H1 (cell line): ENCODE measurements at regions not wholly inside any gene's neighbourhood (a gene's known extent, or its start where the extent isn't known, plus 50 kb on each side); places are given as distances from the start of the nearest gene placed in this dataset.

Source experiments
- CTCF ChIA-PET: fragments of 300-600 bp; sonication (Branson Sonifier 250); formaldehyde crosslinking; loops from one replicate; lab custom pipeline; 2021; ENCODE audit not compliant: partially characterized antibody; lab: Charles Lee
- POLR2A ChIA-PET: fragments of 300-600 bp; sonication (Branson Sonifier 250); formaldehyde crosslinking; loops from one replicate; lab custom pipeline; 2021; ENCODE audit warnings: inconsistent platforms; ENCODE audit not compliant: partially characterized antibody; lab: Charles Lee
- DNase-seq, 2 experiments: peaks; one replicate each; pipeline versions ENCODE4 v3.0.0 to v3.0.0-alpha.2; 2010 to 2022; ENCODE audit warnings: low spot score in 2 of 2, low read depth in 1 of 2, mixed read lengths in 1 of 2
- FAIRE-seq: peaks from 2 replicates; lab custom pipeline; 2011; peaks lifted over from hg19 to GRCh38; lab: Jason Lieb, UNC
- H2AFZ ChIP-seq: 2 replicates; pipeline ENCODE4 v1.8.1; 2012; ENCODE audit warnings: low read length, inconsistent platforms
- H2AK5ac ChIP-seq: 2 replicates; pipeline ENCODE4 v1.6.1; 2013; ENCODE audit warnings: low read depth, low read length
- H2BK120ac ChIP-seq: replicated peaks from 2 replicates; pipeline ENCODE3; 2013; ENCODE audit warnings: low read depth, low read length, inconsistent platforms
- H2BK12ac ChIP-seq: 2 replicates; pipeline ENCODE4 v1.6.1; 2013; ENCODE audit warnings: low read depth, low read length
- H2BK15ac ChIP-seq: 2 replicates; pipeline ENCODE4 v1.6.1; 2013; ENCODE audit warnings: low read length
- H2BK20ac ChIP-seq: 2 replicates; pipeline ENCODE4 v1.6.1; 2013; ENCODE audit warnings: low read length
- H2BK5ac ChIP-seq: 2 replicates; pipeline ENCODE4 v1.6.1; 2013; ENCODE audit warnings: low read depth, low read length
- H3K14ac ChIP-seq: 2 replicates; pipeline ENCODE4 v1.6.1; 2013; ENCODE audit warnings: inconsistent platforms; ENCODE audit not compliant: insufficient read length
- H3K18ac ChIP-seq: 2 replicates; pipeline ENCODE4 v1.6.1; 2013; ENCODE audit warnings: low read length; ENCODE audit errors: extremely low read depth
- H3K23ac ChIP-seq: 2 replicates; pipeline ENCODE4 v1.6.1; 2013; ENCODE audit warnings: inconsistent platforms; ENCODE audit not compliant: insufficient read length
- H3K23me2 ChIP-seq: 2 replicates; pipeline ENCODE4 v1.6.1; 2013; ENCODE audit warnings: low read depth, low read length
- H3K27ac ChIP-seq: 2 replicates; pipeline ENCODE4 v1.6.1; 2011; ENCODE audit warnings: low read depth, low read length, inconsistent platforms
- H3K27me3 ChIP-seq, 4 experiments: replicated peaks in 1 of 4; 1 replicate in 1 of 4; 2 replicates in 3 of 4; pipeline versions ENCODE4 v1.6.1 to v1.8.1; 2011 to 2013; ENCODE audit warnings: low read length in 3 of 4, mild to moderate bottlenecking in 3 of 4, inconsistent platforms in 2 of 4, mixed read lengths in 2 of 4, moderate library complexity in 1 of 4; ENCODE audit not compliant: control insufficient read depth in 3 of 4, insufficient read depth in 3 of 4; ENCODE audit errors: extremely low read depth in 1 of 4
- H3K36me3 ChIP-seq, 4 experiments: 2 replicates each; pipeline versions ENCODE4 v1.6.1 to v1.8.1; 2011 to 2013; ENCODE audit warnings: mild to moderate bottlenecking in 4 of 4, low read length in 3 of 4, moderate library complexity in 2 of 4, control low read depth in 1 of 4, inconsistent platforms in 1 of 4; ENCODE audit not compliant: insufficient read depth in 4 of 4, control insufficient read depth in 2 of 4
- H3K4ac ChIP-seq: replicated peaks from 2 replicates; pipeline ENCODE3; 2013; ENCODE audit warnings: low read length, low read depth, mixed read lengths, inconsistent platforms; ENCODE audit not compliant: insufficient read length
- H3K4me1 ChIP-seq, 4 experiments: replicated peaks in 1 of 4; 1 replicate in 1 of 4; 2 replicates in 3 of 4; pipeline versions ENCODE4 v1.6.1 to v1.8.1; 2011 to 2013; ENCODE audit warnings: low read length in 3 of 4, inconsistent platforms in 2 of 4, mixed read lengths in 1 of 4; ENCODE audit not compliant: insufficient read depth in 4 of 4, control insufficient read depth in 3 of 4
- H3K4me2 ChIP-seq, 2 experiments: 2 replicates each; pipeline versions ENCODE4 v1.6.1 to v1.8.1; 2011 to 2013; ENCODE audit warnings: low read depth in 2 of 2, low read length in 2 of 2, control low read depth in 1 of 2, inconsistent platforms in 1 of 2, mild to moderate bottlenecking in 1 of 2; ENCODE audit not compliant: insufficient read depth in 1 of 2
- H3K4me3 ChIP-seq, 4 experiments: fragments of 200-600, 300-600 bp in 1 of 4; sonication (generic), shearing (Covaris generic), sonication (Bioruptor Twin) in 1 of 4; 2 replicates each; pipeline versions ENCODE4 v1.5.1 to v1.8.1; 2011 to 2016; ENCODE audit warnings: low read length in 4 of 4, low read depth in 3 of 4, control low read depth in 2 of 4, inconsistent platforms in 2 of 4, mild to moderate bottlenecking in 2 of 4, mixed read lengths in 1 of 4, moderate library complexity in 1 of 4; ENCODE audit not compliant: insufficient read depth in 2 of 4; ENCODE audit errors: extremely low read depth in 1 of 4
- H3K56ac ChIP-seq: replicated peaks from 2 replicates; pipeline ENCODE3; 2013; ENCODE audit warnings: low read depth, mild to moderate bottlenecking, mixed read lengths, low read length, inconsistent platforms; ENCODE audit not compliant: insufficient read length
- H3K79me1 ChIP-seq: 2 replicates; pipeline ENCODE4 v1.6.1; 2013; ENCODE audit warnings: low read depth, low read length, control low read depth
- H3K79me2 ChIP-seq, 2 experiments: 2 replicates each; pipeline versions ENCODE4 v1.6.1 to v1.8.1; 2012 to 2013; ENCODE audit warnings: low read length in 2 of 2, mild to moderate bottlenecking in 2 of 2, inconsistent platforms in 1 of 2; ENCODE audit not compliant: insufficient read depth in 2 of 2, control insufficient read depth in 1 of 2
- H3K9ac ChIP-seq, 4 experiments: replicated peaks in 1 of 4; 1 replicate in 1 of 4; 2 replicates in 3 of 4; pipeline versions ENCODE4 v1.6.1 to v1.8.1; 2011 to 2013; ENCODE audit warnings: low read depth in 3 of 4, low read length in 3 of 4, control low read depth in 2 of 4, mild to moderate bottlenecking in 2 of 4, moderate library complexity in 2 of 4, inconsistent platforms in 1 of 4; ENCODE audit errors: extremely low read depth in 1 of 4
- H3K9me3 ChIP-seq, 2 experiments: 2 replicates each; pipeline versions ENCODE4 v1.6.1 to v1.8.1; 2012 to 2013; ENCODE audit warnings: mild to moderate bottlenecking in 2 of 2, moderate library complexity in 2 of 2, control low read depth in 1 of 2, inconsistent platforms in 1 of 2, low read depth in 1 of 2, low read length in 1 of 2, mixed read lengths in 1 of 2; ENCODE audit not compliant: insufficient read depth in 2 of 2
- H4K20me1 ChIP-seq, 2 experiments: replicated peaks in 1 of 2; 2 replicates each; pipeline versions ENCODE3 to v1.8.1; 2011 to 2013; ENCODE audit warnings: inconsistent platforms in 2 of 2, low read length in 2 of 2, mild to moderate bottlenecking in 1 of 2; ENCODE audit not compliant: insufficient read depth in 2 of 2, control insufficient read depth in 1 of 2
- H4K5ac ChIP-seq: 2 replicates; pipeline ENCODE4 v1.6.1; 2013; ENCODE audit warnings: low read length, low read depth, mixed read lengths, inconsistent platforms; ENCODE audit not compliant: insufficient read length
- H4K8ac ChIP-seq: 2 replicates; pipeline ENCODE4 v1.8.0; 2013; ENCODE audit warnings: mild to moderate bottlenecking, moderate library complexity, low read length, inconsistent platforms; ENCODE audit not compliant: insufficient read depth; ENCODE audit errors: extremely low read depth
- H4K91ac ChIP-seq: replicated peaks from 2 replicates; pipeline ENCODE3; 2013; ENCODE audit warnings: low read length, mixed read lengths, inconsistent platforms; ENCODE audit not compliant: insufficient read length
- GTF2F1 ChIP-seq: IDR thresholded peaks from 2 replicates; pipeline ENCODE4 v1.6.1; 2012; ENCODE audit warnings: low read depth, low read length, improper control_type of control experiment, borderline replicate concordance
- POLR2AphosphoS5 ChIP-seq: IDR thresholded peaks from 2 replicates; pipeline ENCODE4 v1.6.1; 2011; ENCODE audit warnings: low read depth, low read length
- WGBS, 2 experiments: shearing (Covaris generic) in 1 of 2; methylation state at CpG; one replicate each; pipeline versions ENCODE4 v1.1.6 to v1.1.7; 2013 to 2015; ENCODE audit warnings: low lambda C conversion rate in 2 of 2, mixed read lengths in 2 of 2, inconsistent platforms in 1 of 2, low coverage in 1 of 2, missing lambda C conversion rate in 1 of 2; ENCODE audit not compliant: insufficient replicate concordance in 2 of 2, insufficient coverage in 1 of 2, insufficient read length in 1 of 2; ENCODE audit errors: extremely low coverage in 1 of 2, missing lambda C conversion rate in 1 of 2; 5-methylcytosine and 5-hydroxymethylcytosine counted together
- TF ChIP-seq, protein P1 (sequence below): IDR thresholded peaks from 2 replicates; pipeline ENCODE4 v1.6.1; 2012; ENCODE audit warnings: low read length, inconsistent platforms

DNA sequence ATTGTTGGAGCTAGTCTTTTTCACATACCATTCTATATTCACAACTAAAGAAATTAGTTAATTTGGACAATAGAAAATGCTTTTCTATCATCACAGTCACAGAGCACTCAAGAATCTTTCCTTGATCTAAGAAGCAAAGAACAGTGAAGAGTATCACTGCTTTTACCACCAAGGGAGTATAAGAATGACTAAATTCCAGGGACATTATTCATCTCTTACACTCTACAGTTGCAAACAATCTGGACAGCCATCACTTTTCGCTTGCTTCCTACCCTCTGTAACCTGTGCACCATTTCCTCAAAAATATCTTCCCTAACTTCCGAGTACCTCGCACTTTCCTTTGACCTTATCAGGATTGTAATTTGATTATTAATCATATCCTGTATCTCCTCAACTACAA lies 359.5 kb upstream of the TMCO5A start:
- Histone ChIP-seq H2BK12ac (no peak overlapping the region), H3K18ac (no peak overlapping the region), H4K91ac (no peak overlapping the region), H3K27ac (no peak overlapping the region), H3K36me3 (no peaks in the 10 kb centered on the region), H2BK120ac (no peak overlapping the region), H3K27me3 (no peaks in the 10 kb centered on the region), H3K79me2 (no peaks in the 10 kb centered on the region), H2AK5ac (no peak overlapping the region), H3K4me2 (no peak overlapping the region), H3K14ac (no peak overlapping the region), H2AFZ (no peak overlapping the region), H3K23ac (no peak overlapping the region), H3K56ac (no peak overlapping the region), H4K20me1 (no peaks in the 10 kb centered on the region), H3K79me1 (no peaks in the 10 kb centered on the region), H2BK15ac (no peak overlapping the region), H3K9me3 (no peaks in the 10 kb centered on the region), H3K4me1 (no peaks in the 10 kb centered on the region), H3K23me2 (no peaks in the 10 kb centered on the region), H3K4ac (no peak overlapping the region), H2BK5ac (no peak overlapping the region), H4K5ac (no peak overlapping the region), H2BK20ac (no peak overlapping the region), H3K9ac (no peak overlapping the region), H4K8ac (no peak overlapping the region), H3K4me3 (no peak overlapping the region)
- FAIRE-seq (no peak), DNase-seq (no peak)
- CTCF ChIA-PET, result no interaction called here
- POLR2A ChIA-PET, result no interaction called here
- no peak for TF ChIP-seq GTF2F1
- TF ChIP-seq POLR2AphosphoS5, result no peak
- TF ChIP-seq, protein P1, sequence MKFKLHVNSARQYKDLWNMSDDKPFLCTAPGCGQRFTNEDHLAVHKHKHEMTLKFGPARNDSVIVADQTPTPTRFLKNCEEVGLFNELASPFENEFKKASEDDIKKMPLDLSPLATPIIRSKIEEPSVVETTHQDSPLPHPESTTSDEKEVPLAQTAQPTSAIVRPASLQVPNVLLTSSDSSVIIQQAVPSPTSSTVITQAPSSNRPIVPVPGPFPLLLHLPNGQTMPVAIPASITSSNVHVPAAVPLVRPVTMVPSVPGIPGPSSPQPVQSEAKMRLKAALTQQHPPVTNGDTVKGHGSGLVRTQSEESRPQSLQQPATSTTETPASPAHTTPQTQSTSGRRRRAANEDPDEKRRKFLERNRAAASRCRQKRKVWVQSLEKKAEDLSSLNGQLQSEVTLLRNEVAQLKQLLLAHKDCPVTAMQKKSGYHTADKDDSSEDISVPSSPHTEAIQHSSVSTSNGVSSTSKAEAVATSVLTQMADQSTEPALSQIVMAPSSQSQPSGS, result no peak
- 100% methylated on average over 3 of the region's 3 CpGs; no CpG with 5 or more reads in 1 of the 2 experiments for WGBS, 2 experiments
